Gastrocnemius medialis (tissue), 4 donors: ENCODE measurements at regions not wholly inside any gene's neighbourhood (a gene's known extent, or its start where the extent isn't known, plus 50 kb on each side); places are given as distances from the start of the nearest gene placed in this dataset.

Experiments used
- ATAC-seq, 2 donors: fragments of 150-250 bp; one replicate each; pipeline ENCODE4 v1.9.1; 2016
- DNase-seq, 2 donors: peaks; one replicate each; pipeline ENCODE4 v3.0.0-alpha.2; 2019
- H3K27ac ChIP-seq, 4 donors: fragments of 200-600 bp; sonication (generic); 1 replicate in 1 of 4; 2 replicates in 3 of 4; pipeline ENCODE4 v1.5.1; 2016 to 2018; ENCODE audit warnings: mild to moderate bottlenecking in 2 of 4, moderate library complexity in 1 of 4
- H3K27me3 ChIP-seq, 3 donors: fragments of 200-600 bp; sonication (generic) in 2 of 3; 1 replicate in 1 of 3; 2 replicates in 2 of 3; pipeline versions ENCODE4 v1.5.1 to v1.6.0; 2016 to 2019; ENCODE audit warnings: mild to moderate bottlenecking in 1 of 3, moderate library complexity in 1 of 3
- H3K36me3 ChIP-seq, 2 donors: fragments of 200-600 bp; sonication (generic) in 1 of 2; one replicate each; pipeline ENCODE4 v1.5.1; 2017 to 2018
- H3K4me1 ChIP-seq, 2 donors: fragments of 200-600 bp; sonication (generic) in 1 of 2; one replicate each; pipeline ENCODE4 v1.5.1; 2016 to 2017; ENCODE audit warnings: mild to moderate bottlenecking in 2 of 2
- H3K4me3 ChIP-seq, 4 donors: fragments of 200-600 bp; sonication (generic) in 3 of 4; 1 replicate in 1 of 4; 2 replicates in 3 of 4; pipeline ENCODE4 v1.5.1; 2016 to 2019; ENCODE audit warnings: mild to moderate bottlenecking in 2 of 4
- H3K9me3 ChIP-seq, 3 donors: fragments of 200-600 bp; sonication (generic) in 2 of 3; 1 replicate in 1 of 3; 2 replicates in 2 of 3; pipeline ENCODE4 v1.5.1; 2016 to 2019
- CTCF ChIP-seq, 5 experiments: fragments of 450-650 bp in 3 of 5; fragments of 200-600 bp in 2 of 5; sonication (generic) in 2 of 5; IDR thresholded peaks in 4 of 5; conservative IDR thresholded peaks in 1 of 5; 1 replicate in 4 of 5; 2 replicates in 1 of 5; pipeline ENCODE4 v1.5.1; 2016 to 2019; ENCODE audit warnings: antibody characterized with exemption in 5 of 5, mild to moderate bottlenecking in 3 of 5, moderate library complexity in 3 of 5
- POLR2A ChIP-seq, 2 donors: fragments of 450-650 bp; IDR thresholded peaks; one replicate each; pipeline ENCODE4 v1.6.1; 2017; ENCODE audit warnings: antibody characterized with exemption in 2 of 2, mild to moderate bottlenecking in 2 of 2, moderate library complexity in 2 of 2
- in situ Hi-C, 4 donors: fragments of 200-750 bp; cut with MboI; loops; one replicate each; pipeline versions ENCODE4 v1.15.0 to v1.8.0; 2017; ENCODE audit warnings: low sequenced_read_pairs in 4 of 4
- intact Hi-C: fragments of 100-400 bp; cut with DNase I; formaldehyde crosslinking; loops from one replicate; pipeline ENCODE4 v1.15.1; 2023; ENCODE audit warnings: low total_unique reads

GRCh38 chr16:76835339-76835738 lies 355.7 kb upstream of the MON1B start:
- Histone ChIP-seq H3K9me3 (no peaks in the 10 kb centered on the region), H3K36me3 (no peaks in the 10 kb centered on the region), H3K4me3 (no peak overlapping the region), H3K4me1 (no peaks in the 10 kb centered on the region), H3K27me3 (no peaks in the 10 kb centered on the region), H3K27ac (no peak overlapping the region)
- DNase-seq (no peak), ATAC-seq (no peak)
- TF ChIP-seq POLR2A (IDR thresholded peaks at IDR 0.05) (no peak), CTCF (IDR thresholded peaks at IDR 0.05 in 4 of 5, conservative IDR thresholded peaks at IDR 0.05 in 1 of 5) (no peak)
- in situ Hi-C loops, result no loop called here
- intact Hi-C loops, result no loop called here

GRCh38 chr16:76835779-76836300 lies 355.1 kb upstream of the MON1B start:
- TF ChIP-seq CTCF (IDR thresholded peaks at IDR 0.05 in 4 of 5, conservative IDR thresholded peaks at IDR 0.05 in 1 of 5), result no peak
- TF ChIP-seq POLR2A (IDR thresholded peaks at IDR 0.05), result no peak
- in situ Hi-C loops (no loop called here), intact Hi-C loops (no loop called here)
- H3K9me3 ChIP-seq, result no peaks in the 10 kb centered on the region
- H3K36me3 ChIP-seq, result no peaks in the 10 kb centered on the region
- H3K27ac ChIP-seq, result no peak overlapping the region
- ATAC-seq, result no peak
- no peak overlapping the region for H3K4me3 ChIP-seq
- H3K27me3 ChIP-seq, result no peaks in the 10 kb centered on the region
- DNase-seq, result no peak
- H3K4me1 ChIP-seq, result no peaks in the 10 kb centered on the region

GRCh38 chr16:76837872-76838271 lies 353.1 kb upstream of the MON1B start:
- Histone ChIP-seq H3K36me3 (no peaks in the 10 kb centered on the region), H3K27me3 (no peaks in the 10 kb centered on the region), H3K4me3 (no peak overlapping the region), H3K9me3 (no peaks in the 10 kb centered on the region), H3K27ac (no peak overlapping the region), H3K4me1 (no peaks in the 10 kb centered on the region)
- DNase-seq (no peak), ATAC-seq (no peak)
- in situ Hi-C loops, result no loop called here
- intact Hi-C loops, result no loop called here
- TF ChIP-seq POLR2A (IDR thresholded peaks at IDR 0.05) (no peak), CTCF (IDR thresholded peaks at IDR 0.05 in 4 of 5, conservative IDR thresholded peaks at IDR 0.05 in 1 of 5) (no peak)

- TF ChIP-seq CTCF (IDR thresholded peaks at IDR 0.05 in 4 of 5, conservative IDR thresholded peaks at IDR 0.05 in 1 of 5), result no peak
- TF ChIP-seq POLR2A (IDR thresholded peaks at IDR 0.05), result no peak
- ATAC-seq (no peak), DNase-seq (no peak)
- intact Hi-C loops, result no loop called here
- Histone ChIP-seq H3K9me3 (no peaks in the 10 kb centered on the region), H3K4me1 (no peaks in the 10 kb centered on the region), H3K4me3 (no peak overlapping the region), H3K36me3 (no peaks in the 10 kb centered on the region), H3K27ac (no peak overlapping the region), H3K27me3 (no peaks in the 10 kb centered on the region)
- in situ Hi-C loops, result no loop called here
Measured at GRCh38 chr16:76854234-76854633, 336.8 kb upstream of the MON1B start.

- no peaks in the 10 kb centered on the region for H3K9me3 ChIP-seq
- H3K4me3 ChIP-seq, result no peak overlapping the region
- H3K27me3 ChIP-seq, result no peaks in the 10 kb centered on the region
- DNase-seq, result no peak
- H3K4me1 ChIP-seq, result no peaks in the 10 kb centered on the region
- in situ Hi-C loops, result no loop called here
- no peak overlapping the region for H3K27ac ChIP-seq
- H3K36me3 ChIP-seq, result no peaks in the 10 kb centered on the region
- intact Hi-C loops, result no loop called here
- TF ChIP-seq POLR2A (IDR thresholded peaks at IDR 0.05) (no peak), CTCF (IDR thresholded peaks at IDR 0.05 in 4 of 5, conservative IDR thresholded peaks at IDR 0.05 in 1 of 5) (no peak)
- ATAC-seq, result no peak
Measured at GRCh38 chr16:76856112-76856511, 334.9 kb upstream of the MON1B start.
